WTC11 (cell line): ENCODE measurements at regions not wholly inside any gene's neighbourhood (a gene's known extent, or its start where the extent isn't known, plus 50 kb on each side); places are given as distances from the start of the nearest gene placed in this dataset.

Source experiments
- ATAC-seq: fragments of 200-7000 bp; cut with Tn5 transposase; 2 replicates; pipeline ENCODE4 v1.10.0; 2021; ENCODE audit warnings: mild to moderate bottlenecking, moderate library complexity
- CTCF ChIA-PET: fragments of 300-600 bp; sonication (Branson Sonifier 250); formaldehyde crosslinking; loops from one replicate; lab custom pipeline; 2021; ENCODE audit warnings: antibody characterized with exemption; lab: Charles Lee
- POLR2A ChIA-PET: fragments of 350-600 bp; sonication (Branson Sonifier 250); formaldehyde crosslinking; loops from one replicate; lab custom pipeline; 2021; ENCODE audit warnings: antibody characterized with exemption; lab: Charles Lee
- DNase-seq: peaks from one replicate; pipeline ENCODE4 v3.0.0; 2021; ENCODE audit warnings: low spot score
- H3K27ac Mint-ChIP-seq: 2 replicates; pipeline ENCODE4 v1.8.0; 2021; ENCODE audit warnings: mixed read lengths
- H3K27me3 Mint-ChIP-seq: 2 replicates; pipeline ENCODE4 v1.8.0; 2021; ENCODE audit warnings: low read depth, mild to moderate bottlenecking, moderate library complexity, mixed read lengths
- H3K36me3 Mint-ChIP-seq: 2 replicates; pipeline ENCODE4 v1.8.0; 2021; ENCODE audit warnings: mixed read lengths
- H3K4me1 Mint-ChIP-seq: 2 replicates; pipeline ENCODE4 v1.8.0; 2022; ENCODE audit warnings: mixed read lengths
- H3K4me3 Mint-ChIP-seq: 2 replicates; pipeline ENCODE4 v1.8.0; 2021; ENCODE audit warnings: mild to moderate bottlenecking, moderate library complexity, mixed read lengths
- H3K9me3 Mint-ChIP-seq: 2 replicates; pipeline ENCODE4 v1.8.0; 2021; ENCODE audit warnings: mixed read lengths
- ATF1 ChIP-seq: sonication (generic); formaldehyde crosslinking; IDR thresholded peaks from 2 replicates; pipeline ENCODE4 v1.8.1; 2023; ENCODE audit warnings: mild to moderate bottlenecking, moderate library complexity, missing genetic modification reagents
- CBFB ChIP-seq: sonication (generic); formaldehyde crosslinking; IDR thresholded peaks from 2 replicates; pipeline ENCODE4 v1.8.1; 2022; ENCODE audit warnings: mild to moderate bottlenecking, low read depth, missing genetic modification reagents
- EMX1 ChIP-seq: fragments of 250-450 bp; sonication (Bioruptor Pico); IDR thresholded peaks from 2 replicates; pipeline ENCODE4 v1.8.0; 2021; ENCODE audit warnings: mild to moderate bottlenecking
- ETV6 ChIP-seq: sonication (generic); formaldehyde crosslinking; IDR thresholded peaks from 2 replicates; pipeline ENCODE4 v1.8.1; 2022; ENCODE audit warnings: mild to moderate bottlenecking, missing genetic modification reagents
- HMGA2 ChIP-seq: fragments of 250-450 bp; sonication (Bioruptor Pico); IDR thresholded peaks from 2 replicates; pipeline ENCODE4 v1.4.0; 2021; ENCODE audit warnings: mild to moderate bottlenecking, moderate library complexity
- KAT7 ChIP-seq: sonication (generic); formaldehyde crosslinking; IDR thresholded peaks from 2 replicates; pipeline ENCODE4 v1.8.1; 2023; ENCODE audit warnings: missing genetic modification reagents, mild to moderate bottlenecking, borderline replicate concordance
- MYBL2 ChIP-seq: sonication (generic); formaldehyde crosslinking; IDR thresholded peaks from 2 replicates; pipeline ENCODE4 v1.8.1; 2023; ENCODE audit warnings: mild to moderate bottlenecking, moderate library complexity, missing genetic modification reagents
- NR1H2 ChIP-seq: sonication (generic); formaldehyde crosslinking; IDR thresholded peaks from 2 replicates; pipeline ENCODE4 v1.9.0; 2021; ENCODE audit warnings: mild to moderate bottlenecking, moderate library complexity, missing genetic modification reagents
- NR3C1 ChIP-seq: sonication (generic); formaldehyde crosslinking; conservative IDR thresholded peaks from 2 replicates; pipeline ENCODE4 v1.8.1; 2023; ENCODE audit warnings: low read depth, mild to moderate bottlenecking, missing genetic modification reagents
- RELA ChIP-seq: sonication (generic); formaldehyde crosslinking; IDR thresholded peaks from 2 replicates; pipeline ENCODE4 v1.8.1; 2022; ENCODE audit warnings: missing genetic modification reagents, mild to moderate bottlenecking, borderline replicate concordance
- SMAD3 ChIP-seq: sonication (generic); formaldehyde crosslinking; IDR thresholded peaks from 2 replicates; pipeline ENCODE4 v1.8.0; 2022; ENCODE audit warnings: missing genetic modification reagents, mild to moderate bottlenecking, borderline replicate concordance
- TEAD1 ChIP-seq: sonication (generic); formaldehyde crosslinking; IDR thresholded peaks from 2 replicates; pipeline ENCODE4 v1.8.0; 2022; ENCODE audit warnings: mild to moderate bottlenecking, missing genetic modification reagents
- ZNF263 ChIP-seq: sonication (generic); formaldehyde crosslinking; IDR thresholded peaks from 2 replicates; pipeline ENCODE4 v1.8.1; 2022; ENCODE audit warnings: low read depth, mild to moderate bottlenecking, moderate library complexity, missing genetic modification reagents
- ZNF423 ChIP-seq: fragments of 250-450 bp; sonication (Bioruptor Pico); IDR thresholded peaks from 2 replicates; pipeline ENCODE4 v2.1.2; 2022; ENCODE audit warnings: mild to moderate bottlenecking, moderate library complexity
- TF ChIP-seq, protein P1 (sequence below): sonication (generic); formaldehyde crosslinking; IDR thresholded peaks from 2 replicates; pipeline ENCODE4 v1.8.0; 2023; ENCODE audit warnings: mild to moderate bottlenecking, missing genetic modification reagents
- TF ChIP-seq, protein P2 (sequence below): sonication (generic); formaldehyde crosslinking; IDR thresholded peaks from 2 replicates; pipeline ENCODE4 v1.8.1; 2023; ENCODE audit warnings: mild to moderate bottlenecking, missing genetic modification reagents, moderate library complexity
- TF ChIP-seq, protein P3 (sequence below): sonication (generic); formaldehyde crosslinking; IDR thresholded peaks from 2 replicates; pipeline ENCODE4 v1.8.0; 2023; ENCODE audit warnings: missing genetic modification reagents
- TF ChIP-seq, protein P4 (sequence below): fragments of 250-450 bp; sonication (Bioruptor Pico); IDR thresholded peaks from 2 replicates; pipeline ENCODE4 v1.9.0; 2021; ENCODE audit warnings: moderate library complexity, mild to moderate bottlenecking, inconsistent platforms, borderline replicate concordance
- TF ChIP-seq, protein P5 (sequence below): fragments of 250-450 bp; sonication (Bioruptor Pico); IDR thresholded peaks from 2 replicates; pipeline ENCODE4 v1.9.0; 2021; ENCODE audit warnings: mild to moderate bottlenecking
- TF ChIP-seq, protein P6 (sequence below): sonication (generic); formaldehyde crosslinking; IDR thresholded peaks from 2 replicates; pipeline ENCODE4 v1.8.1; 2023; ENCODE audit warnings: mild to moderate bottlenecking, missing genetic modification reagents, borderline replicate concordance

DNA sequence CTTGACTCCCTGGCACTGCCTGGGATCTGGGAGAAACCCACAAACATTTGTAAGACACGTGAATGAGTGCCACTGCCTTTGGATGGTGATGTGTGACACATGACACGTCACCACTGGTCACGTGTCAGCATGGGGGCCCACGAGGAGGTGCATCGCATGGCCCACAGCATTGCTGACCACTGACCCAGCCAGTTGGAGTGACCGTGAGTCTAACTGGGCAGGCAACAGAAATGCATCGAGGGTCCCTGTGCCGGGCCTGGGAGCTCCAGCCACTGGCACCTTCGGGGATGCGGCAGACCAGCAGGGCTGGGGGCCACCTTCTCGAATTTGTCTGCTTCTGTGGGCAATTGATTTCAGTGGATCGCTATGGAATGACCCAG, 121.9 kb upstream of the HDAC4 start:
- TF ChIP-seq, protein P1, sequence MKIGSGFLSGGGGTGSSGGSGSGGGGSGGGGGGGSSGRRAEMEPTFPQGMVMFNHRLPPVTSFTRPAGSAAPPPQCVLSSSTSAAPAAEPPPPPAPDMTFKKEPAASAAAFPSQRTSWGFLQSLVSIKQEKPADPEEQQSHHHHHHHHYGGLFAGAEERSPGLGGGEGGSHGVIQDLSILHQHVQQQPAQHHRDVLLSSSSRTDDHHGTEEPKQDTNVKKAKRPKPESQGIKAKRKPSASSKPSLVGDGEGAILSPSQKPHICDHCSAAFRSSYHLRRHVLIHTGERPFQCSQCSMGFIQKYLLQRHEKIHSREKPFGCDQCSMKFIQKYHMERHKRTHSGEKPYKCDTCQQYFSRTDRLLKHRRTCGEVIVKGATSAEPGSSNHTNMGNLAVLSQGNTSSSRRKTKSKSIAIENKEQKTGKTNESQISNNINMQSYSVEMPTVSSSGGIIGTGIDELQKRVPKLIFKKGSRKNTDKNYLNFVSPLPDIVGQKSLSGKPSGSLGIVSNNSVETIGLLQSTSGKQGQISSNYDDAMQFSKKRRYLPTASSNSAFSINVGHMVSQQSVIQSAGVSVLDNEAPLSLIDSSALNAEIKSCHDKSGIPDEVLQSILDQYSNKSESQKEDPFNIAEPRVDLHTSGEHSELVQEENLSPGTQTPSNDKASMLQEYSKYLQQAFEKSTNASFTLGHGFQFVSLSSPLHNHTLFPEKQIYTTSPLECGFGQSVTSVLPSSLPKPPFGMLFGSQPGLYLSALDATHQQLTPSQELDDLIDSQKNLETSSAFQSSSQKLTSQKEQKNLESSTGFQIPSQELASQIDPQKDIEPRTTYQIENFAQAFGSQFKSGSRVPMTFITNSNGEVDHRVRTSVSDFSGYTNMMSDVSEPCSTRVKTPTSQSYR: no peak
- TF ChIP-seq NR1H2 (CRISPR knock-in tag) (no peak), CBFB (CRISPR knock-in tag) (no peak), ETV6 (CRISPR knock-in tag) (no peak), RELA (CRISPR knock-in tag) (no peak)
- TF ChIP-seq, protein P2, sequence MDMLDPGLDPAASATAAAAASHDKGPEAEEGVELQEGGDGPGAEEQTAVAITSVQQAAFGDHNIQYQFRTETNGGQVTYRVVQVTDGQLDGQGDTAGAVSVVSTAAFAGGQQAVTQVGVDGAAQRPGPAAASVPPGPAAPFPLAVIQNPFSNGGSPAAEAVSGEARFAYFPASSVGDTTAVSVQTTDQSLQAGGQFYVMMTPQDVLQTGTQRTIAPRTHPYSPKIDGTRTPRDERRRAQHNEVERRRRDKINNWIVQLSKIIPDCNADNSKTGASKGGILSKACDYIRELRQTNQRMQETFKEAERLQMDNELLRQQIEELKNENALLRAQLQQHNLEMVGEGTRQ (CRISPR knock-in tag): no peak
- ATAC-seq: no peak
- DNase-seq: no peak
- no peaks in the 10 kb centered on the region for H3K36me3 Mint-ChIP-seq
- ChIA-PET CTCF (no interaction called here), POLR2A (no interaction called here)
- H3K9me3 Mint-ChIP-seq: peaks cover 3% of the 10 kb centered on the region; the same call in 1 of the 2 replicates
- H3K4me3 Mint-ChIP-seq: no peak overlapping the region
- no peaks in the 10 kb centered on the region for H3K27me3 Mint-ChIP-seq
- H3K4me1 Mint-ChIP-seq: peaks cover 6% of the 10 kb centered on the region; the same call in 1 of the 2 replicates
- H3K27ac Mint-ChIP-seq: no peak overlapping the region

DNA sequence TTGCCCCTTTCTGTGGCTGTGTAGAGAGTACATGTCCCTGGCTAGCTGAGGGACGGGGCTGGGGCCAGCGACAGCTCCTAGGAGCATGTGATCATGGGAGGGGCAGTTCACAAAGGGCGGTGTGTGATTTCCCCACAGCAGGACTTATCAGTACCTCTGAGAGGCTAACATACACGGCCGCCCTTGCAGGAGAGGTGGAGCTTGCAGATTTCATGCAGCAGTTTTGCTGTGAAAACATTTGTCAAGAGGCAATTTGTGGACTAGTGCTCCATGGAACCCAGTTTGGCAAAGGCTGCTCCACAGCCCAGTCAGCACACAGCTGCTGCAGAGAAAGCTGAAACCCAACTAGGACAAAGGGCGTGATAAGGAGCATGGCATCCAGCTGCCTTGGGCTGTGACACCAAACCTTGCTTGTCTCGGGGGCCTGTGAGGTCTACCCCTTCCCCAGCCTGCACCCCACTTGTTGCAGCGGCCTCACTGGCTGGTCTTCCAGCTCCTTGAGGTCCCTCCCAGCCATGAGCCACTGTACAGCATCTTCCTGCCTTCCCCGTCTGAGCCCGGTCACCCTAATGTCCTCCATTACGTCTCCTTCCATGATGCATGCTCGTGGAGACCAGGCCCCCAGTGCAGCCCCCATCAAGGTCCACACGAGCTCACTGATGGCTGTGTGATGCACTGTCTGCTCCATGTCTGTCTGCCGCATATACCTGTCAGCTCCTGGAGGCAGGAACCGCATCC, 121.4 kb upstream of the HDAC4 start:
- no peak for ATAC-seq
- ChIA-PET POLR2A (no interaction called here), CTCF (no interaction called here)
- TF ChIP-seq HMGA2 (no peak), MYBL2 (CRISPR knock-in tag) (no peak), ATF1 (CRISPR knock-in tag) (no peak), ZNF423 (CRISPR knock-in tag) (no peak), TEAD1 (CRISPR knock-in tag) (no peak), KAT7 (CRISPR knock-in tag) (no peak), NR3C1 (CRISPR knock-in tag) (no peak), SMAD3 (CRISPR knock-in tag) (no peak), NR1H2 (CRISPR knock-in tag) (no peak), EMX1 (CRISPR knock-in tag) (no peak), ZNF263 (CRISPR knock-in tag) (no peak)
- TF ChIP-seq, protein P3, sequence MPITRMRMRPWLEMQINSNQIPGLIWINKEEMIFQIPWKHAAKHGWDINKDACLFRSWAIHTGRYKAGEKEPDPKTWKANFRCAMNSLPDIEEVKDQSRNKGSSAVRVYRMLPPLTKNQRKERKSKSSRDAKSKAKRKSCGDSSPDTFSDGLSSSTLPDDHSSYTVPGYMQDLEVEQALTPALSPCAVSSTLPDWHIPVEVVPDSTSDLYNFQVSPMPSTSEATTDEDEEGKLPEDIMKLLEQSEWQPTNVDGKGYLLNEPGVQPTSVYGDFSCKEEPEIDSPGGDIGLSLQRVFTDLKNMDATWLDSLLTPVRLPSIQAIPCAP (CRISPR knock-in tag): no peak
- TF ChIP-seq, protein P4, sequence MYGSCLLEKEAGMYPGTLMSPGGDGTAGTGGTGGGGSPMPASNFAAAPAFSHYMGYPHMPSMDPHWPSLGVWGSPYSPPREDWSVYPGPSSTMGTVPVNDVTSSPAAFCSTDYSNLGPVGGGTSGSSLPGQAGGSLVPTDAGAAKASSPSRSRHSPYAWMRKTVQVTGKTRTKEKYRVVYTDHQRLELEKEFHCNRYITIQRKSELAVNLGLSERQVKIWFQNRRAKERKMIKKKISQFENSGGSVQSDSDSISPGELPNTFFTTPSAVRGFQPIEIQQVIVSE: no peak
- TF ChIP-seq, protein P5, sequence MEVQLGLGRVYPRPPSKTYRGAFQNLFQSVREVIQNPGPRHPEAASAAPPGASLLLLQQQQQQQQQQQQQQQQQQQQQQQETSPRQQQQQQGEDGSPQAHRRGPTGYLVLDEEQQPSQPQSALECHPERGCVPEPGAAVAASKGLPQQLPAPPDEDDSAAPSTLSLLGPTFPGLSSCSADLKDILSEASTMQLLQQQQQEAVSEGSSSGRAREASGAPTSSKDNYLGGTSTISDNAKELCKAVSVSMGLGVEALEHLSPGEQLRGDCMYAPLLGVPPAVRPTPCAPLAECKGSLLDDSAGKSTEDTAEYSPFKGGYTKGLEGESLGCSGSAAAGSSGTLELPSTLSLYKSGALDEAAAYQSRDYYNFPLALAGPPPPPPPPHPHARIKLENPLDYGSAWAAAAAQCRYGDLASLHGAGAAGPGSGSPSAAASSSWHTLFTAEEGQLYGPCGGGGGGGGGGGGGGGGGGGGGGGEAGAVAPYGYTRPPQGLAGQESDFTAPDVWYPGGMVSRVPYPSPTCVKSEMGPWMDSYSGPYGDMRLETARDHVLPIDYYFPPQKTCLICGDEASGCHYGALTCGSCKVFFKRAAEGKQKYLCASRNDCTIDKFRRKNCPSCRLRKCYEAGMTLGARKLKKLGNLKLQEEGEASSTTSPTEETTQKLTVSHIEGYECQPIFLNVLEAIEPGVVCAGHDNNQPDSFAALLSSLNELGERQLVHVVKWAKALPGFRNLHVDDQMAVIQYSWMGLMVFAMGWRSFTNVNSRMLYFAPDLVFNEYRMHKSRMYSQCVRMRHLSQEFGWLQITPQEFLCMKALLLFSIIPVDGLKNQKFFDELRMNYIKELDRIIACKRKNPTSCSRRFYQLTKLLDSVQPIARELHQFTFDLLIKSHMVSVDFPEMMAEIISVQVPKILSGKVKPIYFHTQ (CRISPR knock-in tag): no peak
- TF ChIP-seq, protein P6, sequence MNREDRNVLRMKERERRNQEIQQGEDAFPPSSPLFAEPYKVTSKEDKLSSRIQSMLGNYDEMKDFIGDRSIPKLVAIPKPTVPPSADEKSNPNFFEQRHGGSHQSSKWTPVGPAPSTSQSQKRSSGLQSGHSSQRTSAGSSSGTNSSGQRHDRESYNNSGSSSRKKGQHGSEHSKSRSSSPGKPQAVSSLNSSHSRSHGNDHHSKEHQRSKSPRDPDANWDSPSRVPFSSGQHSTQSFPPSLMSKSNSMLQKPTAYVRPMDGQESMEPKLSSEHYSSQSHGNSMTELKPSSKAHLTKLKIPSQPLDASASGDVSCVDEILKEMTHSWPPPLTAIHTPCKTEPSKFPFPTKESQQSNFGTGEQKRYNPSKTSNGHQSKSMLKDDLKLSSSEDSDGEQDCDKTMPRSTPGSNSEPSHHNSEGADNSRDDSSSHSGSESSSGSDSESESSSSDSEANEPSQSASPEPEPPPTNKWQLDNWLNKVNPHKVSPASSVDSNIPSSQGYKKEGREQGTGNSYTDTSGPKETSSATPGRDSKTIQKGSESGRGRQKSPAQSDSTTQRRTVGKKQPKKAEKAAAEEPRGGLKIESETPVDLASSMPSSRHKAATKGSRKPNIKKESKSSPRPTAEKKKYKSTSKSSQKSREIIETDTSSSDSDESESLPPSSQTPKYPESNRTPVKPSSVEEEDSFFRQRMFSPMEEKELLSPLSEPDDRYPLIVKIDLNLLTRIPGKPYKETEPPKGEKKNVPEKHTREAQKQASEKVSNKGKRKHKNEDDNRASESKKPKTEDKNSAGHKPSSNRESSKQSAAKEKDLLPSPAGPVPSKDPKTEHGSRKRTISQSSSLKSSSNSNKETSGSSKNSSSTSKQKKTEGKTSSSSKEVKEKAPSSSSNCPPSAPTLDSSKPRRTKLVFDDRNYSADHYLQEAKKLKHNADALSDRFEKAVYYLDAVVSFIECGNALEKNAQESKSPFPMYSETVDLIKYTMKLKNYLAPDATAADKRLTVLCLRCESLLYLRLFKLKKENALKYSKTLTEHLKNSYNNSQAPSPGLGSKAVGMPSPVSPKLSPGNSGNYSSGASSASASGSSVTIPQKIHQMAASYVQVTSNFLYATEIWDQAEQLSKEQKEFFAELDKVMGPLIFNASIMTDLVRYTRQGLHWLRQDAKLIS (CRISPR knock-in tag): no peak
- peaks cover 6% of the 10 kb centered on the region; the same call in 1 of the 2 replicates for H3K4me1 Mint-ChIP-seq
- no peaks in the 10 kb centered on the region for H3K36me3 Mint-ChIP-seq
- no peaks in the 10 kb centered on the region for H3K27me3 Mint-ChIP-seq
- H3K27ac Mint-ChIP-seq: no peak overlapping the region
- no peak overlapping the region for H3K4me3 Mint-ChIP-seq
- no peak for DNase-seq
- peaks cover 3% of the 10 kb centered on the region; the same call in 1 of the 2 replicates for H3K9me3 Mint-ChIP-seq
